Neuronal stem cell (in vitro differentiated cells): ENCODE measurements at regions not wholly inside any gene's neighbourhood (a gene's known extent, or its start where the extent isn't known, plus 50 kb on each side); places are given as distances from the start of the nearest gene placed in this dataset.
A peak's percentile ranks its signal among the peaks of the same experiment; 100 is the strongest.

Experiments used
- DNase-seq: peaks from one replicate; pipeline ENCODE4 v3.0.0-alpha.2; 2013; ENCODE audit warnings: low spot score
- H2AFZ ChIP-seq: one replicate; pipeline ENCODE4 v1.6.1; 2013; ENCODE audit warnings: mild to moderate bottlenecking, low read length, inconsistent platforms
- H2AK5ac ChIP-seq: 2 replicates; pipeline ENCODE4 v1.6.1; 2013; ENCODE audit warnings: low read depth, mild to moderate bottlenecking, inconsistent platforms, low read length, moderate library complexity, mixed read lengths
- H2BK120ac ChIP-seq: 2 replicates; pipeline ENCODE4 v1.6.1; 2013; ENCODE audit warnings: low read depth, mild to moderate bottlenecking, inconsistent platforms, low read length, moderate library complexity, mixed read lengths
- H2BK12ac ChIP-seq: one replicate; pipeline ENCODE4 v1.6.1; 2013; ENCODE audit warnings: low read length, inconsistent platforms
- H2BK15ac ChIP-seq: 2 replicates; pipeline ENCODE4 v1.6.1; 2013; ENCODE audit warnings: mild to moderate bottlenecking, low read length, inconsistent platforms, mixed read lengths
- H2BK5ac ChIP-seq: one replicate; pipeline ENCODE4 v1.6.1; 2013; ENCODE audit warnings: inconsistent platforms, mild to moderate bottlenecking, low read length, moderate library complexity
- H3K14ac ChIP-seq: one replicate; pipeline ENCODE4 v1.6.1; 2013; ENCODE audit warnings: low read length, inconsistent platforms
- H3K18ac ChIP-seq: 2 replicates; pipeline ENCODE4 v1.6.1; 2013; ENCODE audit warnings: low read length, inconsistent platforms
- H3K23ac ChIP-seq: 2 replicates; pipeline ENCODE4 v1.6.1; 2013; ENCODE audit warnings: low read depth, mild to moderate bottlenecking, mixed read lengths, low read length, inconsistent platforms; ENCODE audit not compliant: poor library complexity
- H3K27ac ChIP-seq: replicated peaks from 3 replicates; pipeline ENCODE4 v1.5.1; 2013; ENCODE audit warnings: low read length, inconsistent platforms
- H3K27me3 ChIP-seq, 3 experiments: 2 replicates each; pipeline ENCODE4 v1.6.1; 2013; ENCODE audit warnings: low read length in 3 of 3, mild to moderate bottlenecking in 2 of 3, inconsistent platforms in 1 of 3, low read depth in 1 of 3, mixed read lengths in 1 of 3, moderate library complexity in 1 of 3; ENCODE audit not compliant: control insufficient read depth in 3 of 3, insufficient read depth in 3 of 3
- H3K36me3 ChIP-seq, 2 donors: replicated peaks in 1 of 2; 2 replicates each; pipeline ENCODE4 v1.6.1; 2013; ENCODE audit warnings: low read length in 2 of 2; ENCODE audit not compliant: control insufficient read depth in 2 of 2, insufficient read depth in 2 of 2
- H3K4ac ChIP-seq: 2 replicates; pipeline ENCODE4 v1.6.1; 2013; ENCODE audit warnings: inconsistent platforms, mild to moderate bottlenecking, low read length, moderate library complexity
- H3K4me1 ChIP-seq, 2 donors: 1 replicate in 1 of 2; 2 replicates in 1 of 2; pipeline ENCODE4 v1.6.1; 2013; ENCODE audit warnings: low read length in 2 of 2, low read depth in 1 of 2; ENCODE audit not compliant: control insufficient read depth in 2 of 2, insufficient read depth in 1 of 2
- H3K4me2 ChIP-seq: one replicate; pipeline ENCODE4 v1.6.1; 2013; ENCODE audit warnings: mild to moderate bottlenecking, low read length, inconsistent platforms; ENCODE audit not compliant: insufficient read depth, poor library complexity, severe bottlenecking
- H3K4me3 ChIP-seq, 2 donors: 2 replicates each; pipeline ENCODE4 v1.5.1; 2013; ENCODE audit warnings: low read length in 2 of 2, mild to moderate bottlenecking in 2 of 2, inconsistent platforms in 1 of 2, moderate library complexity in 1 of 2
- H3K79me1 ChIP-seq: one replicate; pipeline ENCODE4 v1.6.1; 2013; ENCODE audit warnings: low read depth, mild to moderate bottlenecking, inconsistent platforms, low read length, moderate library complexity
- H3K9ac ChIP-seq: one replicate; pipeline ENCODE4 v1.6.1; 2013; ENCODE audit warnings: mild to moderate bottlenecking, low read depth, low read length, inconsistent platforms; ENCODE audit not compliant: poor library complexity
- H3K9me3 ChIP-seq, 2 donors: replicated peaks in 1 of 2; 2 replicates each; pipeline versions ENCODE3 to v1.6.1; 2013; ENCODE audit warnings: low read length in 2 of 2, mild to moderate bottlenecking in 2 of 2, inconsistent platforms in 1 of 2, low read depth in 1 of 2, mixed read lengths in 1 of 2, moderate library complexity in 1 of 2; ENCODE audit not compliant: control insufficient read depth in 2 of 2, insufficient read depth in 1 of 2
- H4K8ac ChIP-seq: one replicate; pipeline ENCODE4 v1.6.1; 2013; ENCODE audit warnings: low read depth, mild to moderate bottlenecking, inconsistent platforms, low read length, moderate library complexity
- H4K91ac ChIP-seq: one replicate; pipeline ENCODE4 v1.6.1; 2013; ENCODE audit warnings: low read length, low read depth, mild to moderate bottlenecking, inconsistent platforms; ENCODE audit not compliant: poor library complexity
- WGBS, 2 donors: extraction: QIAGEN DNeasy Blood & Tissue Kit; methylation state at CpG; one replicate each; pipeline ENCODE4 v1.1.7; 2013; ENCODE audit warnings: missing lambda C conversion rate in 2 of 2, mixed read lengths in 1 of 2; ENCODE audit not compliant: insufficient read length in 2 of 2, insufficient replicate concordance in 1 of 2; ENCODE audit errors: extremely low coverage in 2 of 2; 5-methylcytosine and 5-hydroxymethylcytosine counted together

- no peak overlapping the region for H3K4me3 ChIP-seq
- no peaks in the 10 kb centered on the region for H3K36me3 ChIP-seq
- H2BK12ac ChIP-seq: no peak overlapping the region
- peaks cover 2 to 5% of the 10 kb centered on the region in 2 donors for H3K4me1 ChIP-seq
- H2BK15ac ChIP-seq: no peak overlapping the region
- H3K4me2 ChIP-seq: no peak overlapping the region
- H2BK120ac ChIP-seq: no peak overlapping the region
- H3K18ac ChIP-seq: no peak overlapping the region
- H4K8ac ChIP-seq: no peak overlapping the region
- no peak overlapping the region for H3K27ac ChIP-seq
- no peak overlapping the region for H4K91ac ChIP-seq
- WGBS, 2 donors: no CpG with 5 or more reads among the region's 2 CpGs
- H2BK5ac ChIP-seq: no peak overlapping the region
- no peak overlapping the region for H3K9ac ChIP-seq
- no peaks in the 10 kb centered on the region for H3K79me1 ChIP-seq
- H3K4ac ChIP-seq: no peak overlapping the region
- H3K14ac ChIP-seq: no peak overlapping the region
- no peak for DNase-seq
- no peak overlapping the region for H2AFZ ChIP-seq
- H3K27me3 ChIP-seq: no peaks in the 10 kb centered on the region
- H3K23ac ChIP-seq: no peak overlapping the region
- no peaks in the 10 kb centered on the region for H3K9me3 ChIP-seq
- no peak overlapping the region for H2AK5ac ChIP-seq
Observed at GRCh38 chr13:53415135-53415534, 386.5 kb downstream of the OLFM4 start.

- H2BK12ac ChIP-seq: no peak overlapping the region
- no peak overlapping the region for H4K91ac ChIP-seq
Observed at GRCh38 chr13:53417601-53418000, 389.0 kb downstream of the OLFM4 start.

GRCh38 chr13:53422415-53422814 is 393.8 kb downstream of the OLFM4 start:
- H3K18ac ChIP-seq: no peak overlapping the region
- no peak overlapping the region for H3K4me2 ChIP-seq
- no peaks in the 10 kb centered on the region for H3K79me1 ChIP-seq
- H3K4me3 ChIP-seq: no peak overlapping the region
- H2BK5ac ChIP-seq: no peak overlapping the region
- H3K14ac ChIP-seq: no peak overlapping the region
- H2BK12ac ChIP-seq: no peak overlapping the region
- whole genome bisulfite sequencing, 2 donors: no CpG with 5 or more reads among the region's 1 CpG
- no peak for DNase-seq
- H3K4me1 ChIP-seq: no peaks in the 10 kb centered on the region
- no peak overlapping the region for H4K8ac ChIP-seq
- no peak overlapping the region for H3K9ac ChIP-seq
- no peak overlapping the region for H2BK15ac ChIP-seq
- H3K4ac ChIP-seq: no peak overlapping the region
- H2BK120ac ChIP-seq: no peak overlapping the region
- H3K36me3 ChIP-seq: no peaks in the 10 kb centered on the region
- H2AK5ac ChIP-seq: no peak overlapping the region
- no peak overlapping the region for H2AFZ ChIP-seq
- no peaks in the 10 kb centered on the region for H3K9me3 ChIP-seq
- no peak overlapping the region for H3K23ac ChIP-seq
- no peak overlapping the region for H4K91ac ChIP-seq
- no peak overlapping the region for H3K27ac ChIP-seq
- no peaks in the 10 kb centered on the region for H3K27me3 ChIP-seq

More at GRCh38 chr13:53417601-53418000, 389.0 kb downstream of the OLFM4 start:
- Histone ChIP-seq H3K4ac (no peak overlapping the region), H3K4me1 (no peaks in the 10 kb centered on the region), H3K23ac (no peak overlapping the region), H3K9me3 (no peaks in the 10 kb centered on the region), H3K4me3 (no peak overlapping the region), H3K79me1 (no peaks in the 10 kb centered on the region), H2AK5ac (no peak overlapping the region), H3K36me3 (no peaks in the 10 kb centered on the region), H3K27me3 (no peaks in the 10 kb centered on the region), H4K8ac (no peak overlapping the region), H3K9ac (no peak overlapping the region), H2BK120ac (no peak overlapping the region), H2AFZ (no peak overlapping the region), H3K4me2 (no peak overlapping the region), H3K27ac (no peak overlapping the region), H3K18ac (no peak overlapping the region), H2BK15ac (no peak overlapping the region), H2BK5ac (no peak overlapping the region), H3K14ac (no peak overlapping the region)
- no peak for DNase-seq

- H2BK12ac ChIP-seq: no peak overlapping the region
- no peak overlapping the region for H3K4me2 ChIP-seq
- H3K4me1 ChIP-seq: no peaks in the 10 kb centered on the region
- no peak overlapping the region for H2BK120ac ChIP-seq
- H3K27ac ChIP-seq: no peak overlapping the region
- no peak for DNase-seq
- no peak overlapping the region for H3K18ac ChIP-seq
- no peak overlapping the region for H3K14ac ChIP-seq
- H3K36me3 ChIP-seq: no peaks in the 10 kb centered on the region
- H3K4ac ChIP-seq: no peak overlapping the region
- no peak overlapping the region for H3K9ac ChIP-seq
- H4K91ac ChIP-seq: no peak overlapping the region
- H2BK5ac ChIP-seq: no peak overlapping the region
- no peak overlapping the region for H3K4me3 ChIP-seq
- H2AFZ ChIP-seq: peak overlapping the region; percentile 70
- no peaks in the 10 kb centered on the region for H3K27me3 ChIP-seq
- H3K79me1 ChIP-seq: no peaks in the 10 kb centered on the region
- H3K23ac ChIP-seq: no peak overlapping the region
- no peak overlapping the region for H4K8ac ChIP-seq
- WGBS, 2 donors: no CpG with 5 or more reads among the region's 3 CpGs
- no peak overlapping the region for H2BK15ac ChIP-seq
- H3K9me3 ChIP-seq: peaks cover 0 to 4% of the 10 kb centered on the region in 2 donors
- no peak overlapping the region for H2AK5ac ChIP-seq
Observed at GRCh38 chr13:53436396-53436795, 407.8 kb downstream of the OLFM4 start.
